ENCODE measurements at regions not wholly inside any gene's neighbourhood (a gene's known extent, or its start where the extent isn't known, plus 50 kb on each side); places are given as distances from the start of the nearest gene placed in this dataset.

DNA sequence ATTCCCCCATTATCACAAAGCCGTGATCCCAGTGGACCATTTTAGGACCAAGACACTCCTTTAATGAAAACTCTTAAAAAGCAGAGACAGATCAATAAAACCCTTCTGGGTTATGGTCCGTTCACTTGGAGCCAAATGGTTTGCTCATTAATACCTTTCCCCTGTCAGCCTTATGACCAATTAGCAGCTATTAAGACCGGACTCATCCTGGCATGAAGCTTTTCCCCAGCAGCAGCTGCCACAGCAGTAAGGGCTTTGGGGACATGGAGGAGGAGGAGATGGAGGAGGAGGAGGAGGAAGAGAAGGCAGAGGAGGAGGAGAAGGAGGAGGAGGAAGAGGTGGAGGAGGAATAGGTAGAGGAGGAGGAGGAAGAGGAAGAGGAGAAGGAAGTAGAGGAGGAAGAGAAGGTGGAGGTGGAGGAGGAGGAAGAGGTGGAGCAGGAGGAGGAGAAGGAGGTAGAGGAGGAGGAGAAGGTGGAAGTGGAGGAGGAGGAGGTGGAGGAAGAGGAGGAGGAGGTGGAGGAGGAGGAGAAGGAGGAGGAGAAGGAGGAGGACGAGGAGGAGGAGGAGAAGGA is 50.1 kb upstream of the IRX3 start:
- H3K4me3 ChIP-seq (ENCODE audit: low read depth, low read length), result no peak overlapping the region

More for the DNA sequence above, 50.1 kb upstream of the IRX3 start:
- no peak for TF ChIP-seq CTCF (IDR thresholded peaks at IDR 0.05; ENCODE audit: low read depth, low read length)

Measured in WI38 (cell line).